Erythroblast (primary cell): ENCODE measurements at regions not wholly inside any gene's neighbourhood (a gene's known extent, or its start where the extent isn't known, plus 50 kb on each side); places are given as distances from the start of the nearest gene placed in this dataset.

ENCODE experiments used
- GATA1 ChIP-seq: IDR thresholded peaks from 2 replicates; pipeline ENCODE4 v1.6.1; 2011; ENCODE audit warnings: low read depth, mild to moderate bottlenecking, control low read depth, low read length, moderate library complexity
- POLR2A ChIP-seq: IDR thresholded peaks from 2 replicates; pipeline ENCODE4 v1.6.1; 2011; ENCODE audit warnings: mild to moderate bottlenecking, low read length

- TF ChIP-seq POLR2A = no peak
- TF ChIP-seq GATA1 = no peak
Measured at GRCh38 chr6:153781306-153781705, 257.7 kb upstream of the OPRM1 start.
